HL-60 (cell line): ENCODE measurements at regions not wholly inside any gene's neighbourhood (a gene's known extent, or its start where the extent isn't known, plus 50 kb on each side); places are given as distances from the start of the nearest gene placed in this dataset.

Source experiments
- CTCF ChIP-seq: IDR thresholded peaks from one replicate; pipeline ENCODE4 v1.5.1; 2011; ENCODE audit warnings: low read length, control low read depth, inconsistent platforms; ENCODE audit not compliant: insufficient read depth
- POLR2AphosphoS5 ChIP-seq: IDR thresholded peaks from 2 replicates; pipeline ENCODE4 v1.6.1; 2012; ENCODE audit warnings: low read depth
- REST ChIP-seq: IDR thresholded peaks from 2 replicates; pipeline ENCODE4 v1.6.1; 2012; ENCODE audit warnings: low read depth; ENCODE audit not compliant: insufficient replicate concordance

- TF ChIP-seq CTCF (no peak), POLR2AphosphoS5 (no peak), REST (no peak)
These were observed 115.8 kb upstream of the SERTAD2 start for GRCh38 chr2:64769392-64770044.
